SH-SY5Y (cell line): ENCODE measurements at regions not wholly inside any gene's neighbourhood (a gene's known extent, or its start where the extent isn't known, plus 50 kb on each side); places are given as distances from the start of the nearest gene placed in this dataset.

Experiments
- GATA2 ChIP-seq: IDR thresholded peaks from 2 replicates; pipeline ENCODE4 v1.6.1; 2011; ENCODE audit warnings: mild to moderate bottlenecking, low read depth, low read length
- GATA3 ChIP-seq: IDR thresholded peaks from 2 replicates; pipeline ENCODE4 v1.6.1; 2011; ENCODE audit warnings: low read depth, mild to moderate bottlenecking, low read length, moderate library complexity

DNA sequence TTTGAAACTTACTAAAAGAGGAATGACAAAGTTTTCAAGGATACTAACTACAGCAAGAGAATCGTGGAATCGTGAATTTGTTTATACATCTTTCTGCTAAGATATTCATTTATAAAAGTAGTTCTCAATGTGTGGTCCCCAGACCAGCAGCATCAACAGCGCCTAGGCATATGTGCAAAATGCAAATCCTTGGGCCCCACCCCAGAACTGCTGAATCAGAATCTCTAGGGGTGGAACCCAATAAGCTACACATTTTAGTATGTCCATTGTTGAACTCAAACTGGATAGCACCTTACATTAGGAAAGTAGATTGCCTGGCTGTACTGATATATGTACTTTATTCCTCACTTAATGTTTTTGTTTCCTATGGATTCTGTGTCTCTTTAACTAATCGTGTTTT, 346.0 kb downstream of the MFSD1 start:
- TF ChIP-seq GATA2: no peak
- no peak for TF ChIP-seq GATA3

DNA sequence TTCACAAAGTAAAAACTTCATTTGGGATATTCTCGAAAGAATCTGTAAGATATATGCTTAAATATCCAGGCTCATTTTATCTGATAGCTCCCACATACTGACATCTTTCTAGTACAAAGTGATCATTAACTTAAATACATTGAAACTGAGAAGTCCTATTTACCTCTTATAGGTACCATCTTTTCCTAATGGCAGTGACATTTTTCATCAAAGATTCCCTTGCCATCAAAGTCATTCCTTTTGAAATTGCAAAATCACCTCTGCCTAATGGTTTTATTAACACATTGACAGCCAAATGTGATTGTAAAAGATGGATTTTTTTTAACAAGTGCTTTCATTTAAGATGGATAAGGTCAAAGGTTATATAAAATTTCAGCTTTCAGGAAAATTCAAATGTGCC, 346.6 kb downstream of the MFSD1 start:
- no peak for TF ChIP-seq GATA2
- TF ChIP-seq GATA3: no peak

- no peak for TF ChIP-seq GATA3
- TF ChIP-seq GATA2: no peak
Measured at GRCh38 chr3:159149131-159149530, 347.3 kb downstream of the MFSD1 start.

DNA sequence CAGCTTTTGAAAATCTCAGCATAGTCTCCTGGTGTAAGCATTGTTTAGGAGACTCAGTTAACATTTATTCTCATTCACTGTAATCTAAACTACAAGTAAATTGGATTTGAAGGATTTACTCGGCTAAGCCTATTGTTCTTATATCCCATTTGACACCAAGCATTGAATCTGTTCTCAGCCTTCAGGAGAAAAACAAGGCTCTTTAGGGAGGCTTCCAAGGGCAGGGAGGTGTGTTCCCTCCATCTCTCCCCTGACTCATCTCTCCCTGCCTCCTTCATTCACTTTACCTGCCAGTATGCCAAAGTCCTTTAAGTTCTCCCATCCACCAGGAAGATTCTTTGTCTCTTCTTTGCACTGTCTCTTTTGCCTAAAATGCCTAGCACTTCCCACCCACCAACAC, 347.8 kb downstream of the MFSD1 start:
- TF ChIP-seq GATA2: no peak
- no peak for TF ChIP-seq GATA3

GRCh38 chr3:159150180-159150579, 348.3 kb downstream of the MFSD1 start:
- TF ChIP-seq GATA3 (no peak), GATA2 (no peak)

- TF ChIP-seq GATA3 (no peak), GATA2 (no peak)
Measured at GRCh38 chr3:159151130-159151529, 349.3 kb downstream of the MFSD1 start.

- no peak for TF ChIP-seq GATA2
- no peak for TF ChIP-seq GATA3
Measured at GRCh38 chr3:159157275-159157674, 355.4 kb downstream of the MFSD1 start.

DNA sequence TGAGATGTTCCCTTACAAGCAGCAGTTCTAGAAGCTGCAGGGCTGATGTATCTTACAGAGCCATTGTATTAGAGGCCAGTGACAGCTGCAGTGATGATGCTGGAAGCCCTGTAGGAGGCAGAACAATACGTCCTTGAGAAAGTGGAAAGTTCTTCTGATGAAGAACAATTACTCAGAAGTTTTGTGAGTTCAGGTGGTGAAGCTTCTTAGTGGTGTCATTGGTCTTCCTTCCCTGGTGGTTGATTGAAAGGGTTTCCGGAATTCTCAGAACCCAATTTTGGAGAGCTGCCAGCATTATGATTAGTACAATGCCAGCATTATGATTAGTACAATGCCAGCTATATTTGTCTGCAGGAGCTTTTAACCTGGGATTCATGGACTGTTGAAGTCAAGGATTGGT, 356.4 kb downstream of the MFSD1 start:
- TF ChIP-seq GATA3: no peak
- TF ChIP-seq GATA2: no peak

DNA sequence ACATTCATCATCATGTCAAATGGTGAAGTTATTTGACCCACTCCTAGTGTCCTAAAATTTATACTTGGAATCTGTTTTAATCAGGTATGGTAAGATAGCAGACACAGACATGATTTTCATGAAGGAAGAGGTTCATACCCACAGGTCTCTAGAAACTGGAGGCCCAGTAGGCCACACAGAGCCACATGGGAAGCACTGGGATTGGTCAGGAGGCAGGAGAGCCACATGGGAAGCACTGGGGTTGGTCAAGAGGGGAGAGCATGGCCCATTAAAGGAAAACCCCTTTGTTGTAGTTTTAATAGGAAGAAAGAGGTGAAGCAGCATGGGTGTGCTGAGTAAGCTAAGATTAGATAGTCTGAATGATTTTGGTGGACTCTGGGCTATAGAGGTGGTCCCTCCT, 356.9 kb downstream of the MFSD1 start:
- no peak for TF ChIP-seq GATA3

DNA sequence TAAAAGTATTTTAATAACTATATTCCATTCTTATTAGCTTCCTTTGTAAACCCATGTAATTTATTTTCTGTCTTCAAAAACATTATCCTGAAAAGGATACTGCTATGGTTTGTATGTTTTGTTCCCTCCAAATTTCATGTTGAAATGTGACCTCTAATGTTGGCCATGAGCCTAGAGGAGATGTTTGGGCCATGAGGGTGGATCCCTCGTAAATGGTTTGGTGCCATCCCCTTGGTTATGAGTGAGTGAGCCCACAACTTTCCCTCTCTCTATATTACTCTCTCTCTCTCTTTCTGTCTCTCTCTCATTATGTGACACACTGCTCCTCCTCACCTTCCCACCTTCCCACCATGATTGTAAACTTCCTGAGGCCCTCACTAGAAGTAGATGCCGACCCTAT, 357.7 kb downstream of the MFSD1 start:
- TF ChIP-seq GATA2 (no peak), GATA3 (no peak)

DNA sequence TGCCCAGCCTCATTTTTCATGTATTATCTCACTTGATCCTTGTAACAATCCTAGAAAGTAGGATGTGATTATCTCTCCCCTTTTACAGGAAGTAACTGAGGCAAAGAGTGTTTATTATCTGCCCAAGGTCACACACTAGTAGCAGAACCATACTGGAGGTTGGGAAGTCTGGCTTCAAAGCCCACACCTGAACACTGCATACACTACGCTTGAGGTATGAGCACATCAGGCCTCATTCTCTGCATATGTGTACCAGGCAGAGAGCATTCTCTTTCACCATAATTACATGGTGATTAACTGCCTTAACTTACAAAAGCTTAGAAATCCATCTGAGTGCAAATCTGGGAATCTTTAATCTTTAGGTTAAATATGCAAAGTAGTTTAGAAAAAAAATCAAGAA, 361.8 kb downstream of the MFSD1 start:
- TF ChIP-seq GATA2: no peak
- TF ChIP-seq GATA3: no peak

- no peak for TF ChIP-seq GATA2
- no peak for TF ChIP-seq GATA3
Measured at GRCh38 chr3:159165961-159166360, 364.1 kb downstream of the MFSD1 start.

DNA sequence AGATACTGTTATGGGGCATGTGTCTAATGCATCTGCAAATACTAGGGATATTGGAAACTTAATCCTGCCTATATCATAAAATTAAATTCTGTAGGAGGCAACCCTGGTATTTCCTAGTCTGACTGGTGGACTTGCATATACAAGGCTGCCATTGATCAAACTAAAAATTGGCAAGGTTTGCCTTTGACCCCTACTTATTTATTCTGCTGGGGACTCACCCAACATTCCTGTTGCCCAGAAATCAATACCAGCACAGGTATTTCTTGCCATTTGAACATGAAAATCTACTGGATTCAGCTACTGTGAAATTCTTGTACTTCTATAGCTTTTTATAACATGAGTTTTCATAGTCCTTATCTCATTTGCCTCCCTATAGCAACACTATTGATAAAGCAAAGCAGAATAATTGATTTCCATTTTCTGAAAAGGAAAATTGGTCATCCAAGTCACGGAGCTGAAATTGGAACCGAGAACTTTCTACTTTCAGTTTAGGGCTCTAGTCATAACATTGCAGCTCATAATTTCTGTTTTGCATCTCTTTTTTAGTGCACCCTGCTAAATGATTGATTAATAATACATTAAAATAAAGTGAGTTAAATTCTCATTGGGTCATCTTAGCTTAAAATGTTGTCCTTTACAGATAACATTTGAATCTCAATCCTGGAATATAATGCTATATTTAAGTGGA, 365.2 kb downstream of the MFSD1 start:
- no peak for TF ChIP-seq GATA2
- no peak for TF ChIP-seq GATA3

DNA sequence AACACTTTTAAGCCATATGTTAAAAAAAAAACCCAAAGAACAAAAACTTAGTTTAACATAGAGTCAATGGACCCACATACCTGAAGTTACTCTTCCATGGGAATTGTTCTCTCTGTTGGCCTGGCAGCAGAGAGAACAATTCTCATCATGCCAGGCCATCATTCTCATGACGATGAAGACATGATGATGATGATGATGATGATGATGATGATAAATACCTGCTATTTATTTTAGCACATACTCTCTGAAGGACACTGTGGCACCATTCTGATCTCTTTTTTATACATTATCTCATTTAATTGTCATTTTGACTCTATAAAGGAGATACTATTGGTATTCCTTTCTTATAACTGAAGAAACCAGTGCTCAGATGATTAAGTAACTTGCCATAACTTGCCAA, 366.9 kb downstream of the MFSD1 start:
- TF ChIP-seq GATA3 (no peak), GATA2 (no peak)

DNA sequence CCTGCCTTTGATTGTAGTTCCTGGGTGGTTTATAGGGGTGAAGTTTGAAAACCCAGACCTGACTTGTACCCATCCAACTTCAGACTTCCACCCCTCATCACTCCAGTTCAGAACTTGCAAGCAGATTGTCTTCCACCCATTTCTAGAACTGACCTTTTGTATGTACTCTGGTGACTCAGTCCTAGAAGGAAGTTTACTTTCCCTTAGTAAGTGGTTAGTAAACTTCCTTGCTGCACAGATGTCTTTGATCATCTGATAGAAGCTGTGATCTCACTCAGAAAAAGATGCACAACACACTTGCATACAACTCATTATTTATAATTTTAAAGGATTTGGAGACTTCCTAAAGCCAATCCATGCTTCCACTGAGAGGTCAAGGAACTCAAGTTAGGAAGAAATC, 368.0 kb downstream of the MFSD1 start:
- TF ChIP-seq GATA3 (no peak), GATA2 (no peak)

- TF ChIP-seq GATA3: no peak
- TF ChIP-seq GATA2: no peak
Measured at GRCh38 chr3:159170436-159171003, 368.7 kb downstream of the MFSD1 start.
